ENCODE measurements at regions not wholly inside any gene's neighbourhood (a gene's known extent, or its start where the extent isn't known, plus 50 kb on each side); places are given as distances from the start of the nearest gene placed in this dataset.

- in situ Hi-C loops (cut with HindIII; ENCODE audit: low pct_unique_long_range_greater_than_20kb, low sequenced_read_pairs) = no loop called here
- DNase-seq (ENCODE audit: low read depth in 1 of 2, low spot score in 1 of 2) = no peak
- no peak for TF ChIP-seq JUND (IDR thresholded peaks at IDR 0.05; ENCODE audit: low read depth)
Observed at GRCh38 chr4:56235011-56235410, 152.3 kb downstream of the AASDH start.

DNA sequence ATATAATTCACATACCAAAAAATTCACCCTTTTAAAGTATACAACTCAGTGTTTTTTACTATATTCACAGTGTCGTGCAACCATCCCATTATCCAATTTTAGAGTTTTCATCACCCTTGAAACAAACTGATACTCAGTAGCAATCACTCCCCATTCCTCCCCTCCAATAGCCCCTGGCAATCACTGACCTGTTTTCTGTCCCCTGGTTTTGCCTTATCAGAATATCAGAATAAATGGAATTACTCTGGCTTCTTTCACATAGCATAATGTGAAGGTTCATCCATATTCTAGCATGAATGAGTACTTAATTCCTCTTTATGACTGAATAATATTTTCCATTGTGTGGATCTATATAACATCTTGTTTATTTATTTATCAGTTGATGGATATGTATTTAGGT lies 153.2 kb downstream of the AASDH start:
- no peak for DNase-seq (ENCODE audit: low read depth in 1 of 2, low spot score in 1 of 2)
- in situ Hi-C loops (cut with HindIII; ENCODE audit: low pct_unique_long_range_greater_than_20kb, low sequenced_read_pairs) = no loop called here
- no peak for TF ChIP-seq JUND (IDR thresholded peaks at IDR 0.05; ENCODE audit: low read depth)

DNA sequence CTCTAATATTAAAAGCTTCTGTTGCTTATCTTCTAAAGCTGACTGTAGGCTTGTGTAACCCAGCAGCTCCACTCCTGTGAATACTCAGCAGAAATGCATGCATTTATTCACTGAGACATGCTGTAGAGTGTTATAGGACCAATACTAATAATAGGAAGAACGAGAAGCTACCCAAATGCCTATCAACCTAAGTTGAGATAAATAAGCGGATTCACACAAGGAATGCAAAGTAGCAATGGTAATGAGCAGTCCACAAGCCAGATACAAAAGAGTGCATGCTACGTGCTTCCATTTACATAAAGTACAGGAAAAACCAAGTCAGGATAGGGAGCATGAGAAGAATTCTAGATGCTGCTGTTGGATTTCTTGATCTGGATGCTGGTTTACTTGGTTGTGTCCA lies 155.9 kb downstream of the AASDH start:
- no peak for TF ChIP-seq JUND (IDR thresholded peaks at IDR 0.05; ENCODE audit: low read depth)
- in situ Hi-C loops (cut with HindIII; ENCODE audit: low pct_unique_long_range_greater_than_20kb, low sequenced_read_pairs) = no loop called here
- DNase-seq (ENCODE audit: low read depth in 1 of 2, low spot score in 1 of 2) = no peak

GRCh38 chr4:56229947-56230346 lies 157.3 kb downstream of the AASDH start:
- no peak for TF ChIP-seq JUND (IDR thresholded peaks at IDR 0.05; ENCODE audit: low read depth)
- in situ Hi-C loops (cut with HindIII; ENCODE audit: low pct_unique_long_range_greater_than_20kb, low sequenced_read_pairs) = no loop called here
- peak in 1 of 2 experiments; percentile 8 for DNase-seq (ENCODE audit: low read depth in 1 of 2, low spot score in 1 of 2)

- TF ChIP-seq JUND (IDR thresholded peaks at IDR 0.05; ENCODE audit: low read depth) = no peak
- in situ Hi-C loops (cut with HindIII; ENCODE audit: low pct_unique_long_range_greater_than_20kb, low sequenced_read_pairs) = no loop called here
- no peak for DNase-seq (ENCODE audit: low read depth in 1 of 2, low spot score in 1 of 2)
Observed at GRCh38 chr4:56227301-56227835, 159.9 kb downstream of the AASDH start.

DNA sequence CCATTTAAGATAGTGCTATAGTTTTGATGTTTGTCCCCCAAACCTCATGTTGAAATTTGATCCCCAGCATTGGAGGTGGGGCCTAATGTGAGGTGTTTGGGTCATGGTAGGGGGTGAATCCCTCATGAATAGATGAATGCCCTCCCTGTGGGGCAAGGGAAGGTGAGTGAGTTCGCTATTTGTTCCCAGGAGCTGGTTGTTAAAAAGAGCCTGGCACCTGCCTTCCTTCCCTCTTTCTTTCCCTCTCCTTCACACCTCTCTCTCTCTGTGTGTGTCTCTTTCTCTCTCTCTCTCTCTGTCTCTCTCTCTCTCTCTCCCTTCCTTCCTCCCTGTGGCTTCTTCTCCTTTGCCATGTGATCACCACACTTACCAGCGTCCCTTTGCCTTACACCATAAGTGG lies 160.7 kb downstream of the AASDH start:
- no peak for TF ChIP-seq JUND (IDR thresholded peaks at IDR 0.05; ENCODE audit: low read depth)
- in situ Hi-C loops (cut with HindIII; ENCODE audit: low pct_unique_long_range_greater_than_20kb, low sequenced_read_pairs) = no loop called here
- no peak for DNase-seq (ENCODE audit: low read depth in 1 of 2, low spot score in 1 of 2)

DNA sequence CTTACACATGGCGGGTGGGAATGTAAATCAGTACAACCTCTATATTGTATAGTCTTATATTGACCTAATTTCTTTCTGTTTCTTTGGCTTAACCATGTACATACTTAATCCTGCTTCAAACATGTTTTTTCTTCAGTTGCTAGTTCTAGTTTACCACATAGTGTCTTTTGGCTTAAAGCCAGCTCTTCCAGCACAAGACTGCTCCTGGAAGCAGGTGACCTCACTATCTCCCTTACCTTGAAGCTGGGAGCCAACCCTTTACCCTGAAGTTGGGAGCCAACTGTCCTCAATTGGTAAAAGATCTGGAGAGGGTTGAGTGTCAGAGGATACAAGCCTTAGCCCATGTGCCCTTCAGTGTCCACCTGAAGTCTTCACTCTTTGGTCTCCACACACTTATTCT lies 162.7 kb downstream of the AASDH start:
- no peak for DNase-seq (ENCODE audit: low read depth in 1 of 2, low spot score in 1 of 2)
- in situ Hi-C loops (cut with HindIII; ENCODE audit: low pct_unique_long_range_greater_than_20kb, low sequenced_read_pairs) = no loop called here

GRCh38 chr4:56222514-56222913 lies 164.8 kb downstream of the AASDH start:
- in situ Hi-C loops (cut with HindIII; ENCODE audit: low pct_unique_long_range_greater_than_20kb, low sequenced_read_pairs) = no loop called here
- no peak for DNase-seq (ENCODE audit: low read depth in 1 of 2, low spot score in 1 of 2)
- no peak for TF ChIP-seq JUND (IDR thresholded peaks at IDR 0.05; ENCODE audit: low read depth)

More for the DNA sequence above, 162.7 kb downstream of the AASDH start:
- TF ChIP-seq JUND (IDR thresholded peaks at IDR 0.05; ENCODE audit: low read depth) = no peak

GRCh38 chr4:56220261-56220660 lies 167.0 kb downstream of the AASDH start:
- TF ChIP-seq JUND (IDR thresholded peaks at IDR 0.05; ENCODE audit: low read depth) = no peak
- no peak for DNase-seq (ENCODE audit: low read depth in 1 of 2, low spot score in 1 of 2)
- in situ Hi-C loops (cut with HindIII; ENCODE audit: low pct_unique_long_range_greater_than_20kb, low sequenced_read_pairs) = no loop called here

DNA sequence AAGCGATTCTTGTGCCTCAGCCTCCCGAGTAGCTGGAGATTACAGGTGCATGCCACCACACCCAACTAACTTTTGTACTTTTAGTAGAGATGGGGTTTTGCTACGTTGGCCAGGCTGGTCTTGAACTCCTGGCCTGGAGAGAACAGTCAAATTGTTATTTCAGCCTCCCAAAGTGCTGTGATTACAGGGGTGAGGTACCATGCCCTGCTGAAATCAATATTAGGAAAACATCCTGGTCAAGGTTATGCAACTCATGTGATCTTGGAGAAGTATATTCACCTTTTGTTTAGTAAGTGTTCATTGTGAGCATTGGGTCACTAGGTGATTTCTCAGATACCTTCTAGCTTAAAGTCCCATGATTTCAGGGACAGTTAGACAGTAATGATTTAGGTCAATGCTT lies 167.8 kb downstream of the AASDH start:
- no peak for DNase-seq (ENCODE audit: low read depth in 1 of 2, low spot score in 1 of 2)
- TF ChIP-seq JUND (IDR thresholded peaks at IDR 0.05; ENCODE audit: low read depth) = no peak
- in situ Hi-C loops (cut with HindIII; ENCODE audit: low pct_unique_long_range_greater_than_20kb, low sequenced_read_pairs) = no loop called here

DNA sequence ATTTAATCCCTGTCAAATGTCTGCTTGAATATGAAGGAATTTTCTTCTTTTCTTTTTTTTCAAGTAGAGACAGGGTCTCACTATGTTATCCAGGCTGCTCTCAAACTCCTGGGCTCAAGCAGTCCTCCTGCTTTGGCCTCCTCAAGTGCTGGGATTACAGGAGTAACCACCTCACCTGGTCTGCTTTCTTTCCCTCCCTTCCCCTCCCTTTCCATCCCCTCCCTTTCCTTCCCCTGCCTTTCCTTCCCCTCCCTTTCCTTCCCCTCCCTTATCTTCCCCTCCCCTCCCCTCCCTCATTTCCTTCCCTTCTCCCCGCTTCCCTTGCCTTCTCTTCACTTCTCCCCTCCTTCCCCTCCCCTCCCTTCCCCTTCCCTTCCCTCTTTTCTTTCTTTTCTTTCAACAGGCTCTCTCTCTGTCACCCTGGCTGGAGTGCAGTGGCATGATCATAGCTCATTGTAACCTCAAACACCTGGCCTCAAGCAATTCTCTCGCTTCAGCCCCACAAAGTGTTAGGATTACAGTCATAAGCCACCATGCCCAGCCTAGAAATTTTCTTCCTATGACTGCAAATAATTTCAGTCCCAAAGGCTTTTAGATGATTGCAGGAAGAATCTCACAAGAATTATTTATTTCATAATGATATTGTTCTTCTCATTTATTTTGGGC lies 168.9 kb downstream of the AASDH start:
- in situ Hi-C loops (cut with HindIII; ENCODE audit: low pct_unique_long_range_greater_than_20kb, low sequenced_read_pairs) = no loop called here
- no peak for DNase-seq (ENCODE audit: low read depth in 1 of 2, low spot score in 1 of 2)
- no peak for TF ChIP-seq JUND (IDR thresholded peaks at IDR 0.05; ENCODE audit: low read depth)

DNA sequence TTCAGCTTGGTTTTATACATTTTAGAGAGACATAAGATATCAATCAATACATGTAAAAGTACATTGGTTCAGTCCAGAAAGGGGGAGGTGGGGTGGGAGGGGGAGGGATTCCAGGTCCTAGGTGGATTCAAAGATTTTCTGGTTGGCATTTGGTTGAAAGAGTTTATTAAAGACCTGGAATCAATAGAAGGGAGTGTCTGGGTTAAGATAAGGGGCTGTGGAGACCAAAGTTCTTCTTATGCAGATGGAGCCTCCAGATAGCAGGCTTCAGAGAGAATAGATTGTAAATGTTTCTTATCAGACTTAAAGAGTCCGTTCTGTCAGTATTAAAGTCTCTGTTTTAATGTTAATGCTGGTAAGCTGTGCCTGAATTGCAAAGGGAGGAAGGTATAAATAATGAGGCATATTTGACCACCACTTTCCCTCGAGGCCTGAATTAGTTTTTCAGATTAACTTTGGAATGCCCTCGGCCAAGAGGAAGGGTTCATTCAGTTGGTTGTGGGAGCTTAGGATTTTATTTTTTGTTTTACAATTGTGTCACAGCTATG lies 169.9 kb downstream of the AASDH start:
- no peak for DNase-seq (ENCODE audit: low read depth in 1 of 2, low spot score in 1 of 2)
- TF ChIP-seq JUND (IDR thresholded peaks at IDR 0.05; ENCODE audit: low read depth) = no peak
- in situ Hi-C loops (cut with HindIII; ENCODE audit: low pct_unique_long_range_greater_than_20kb, low sequenced_read_pairs) = no loop called here

- no peak for DNase-seq (ENCODE audit: low read depth in 1 of 2, low spot score in 1 of 2)
- TF ChIP-seq JUND (IDR thresholded peaks at IDR 0.05; ENCODE audit: low read depth) = no peak
- in situ Hi-C loops (cut with HindIII; ENCODE audit: low pct_unique_long_range_greater_than_20kb, low sequenced_read_pairs) = no loop called here
Observed at GRCh38 chr4:56215901-56216300, 171.4 kb downstream of the AASDH start.

All from T47D (cell line).